HG03060 (cell line): ENCODE measurements at regions not wholly inside any gene's neighbourhood (a gene's known extent, or its start where the extent isn't known, plus 50 kb on each side); places are given as distances from the start of the nearest gene placed in this dataset.

ENCODE experiments used
- ATAC-seq: cut with Tn5 transposase; IDR thresholded peaks from one replicate; pipeline ENCODE4 v1.9.1; 2021; ENCODE audit warnings: low read depth, moderate number of reproducible peaks; ENCODE audit not compliant: unreplicated experiment

DNA sequence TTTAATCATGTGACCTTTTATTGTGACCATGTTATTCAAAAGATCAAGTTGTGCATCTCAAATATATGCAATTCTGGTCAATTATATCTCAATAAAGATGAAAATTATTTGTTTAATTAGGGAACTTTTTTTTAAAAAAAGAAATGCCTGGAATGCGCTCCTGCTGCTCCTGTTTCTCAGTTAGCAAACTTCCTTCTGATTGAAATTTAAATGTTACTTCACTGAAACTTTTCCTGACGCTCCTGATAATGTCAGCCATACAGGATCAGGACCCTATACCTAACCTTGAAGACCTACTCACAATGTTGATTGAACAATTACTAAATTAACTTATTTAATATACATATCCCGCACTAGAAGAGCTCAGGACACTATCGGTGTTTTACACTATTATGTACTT is 190.4 kb downstream of the MACC1 start:
- ATAC-seq = no peak

DNA sequence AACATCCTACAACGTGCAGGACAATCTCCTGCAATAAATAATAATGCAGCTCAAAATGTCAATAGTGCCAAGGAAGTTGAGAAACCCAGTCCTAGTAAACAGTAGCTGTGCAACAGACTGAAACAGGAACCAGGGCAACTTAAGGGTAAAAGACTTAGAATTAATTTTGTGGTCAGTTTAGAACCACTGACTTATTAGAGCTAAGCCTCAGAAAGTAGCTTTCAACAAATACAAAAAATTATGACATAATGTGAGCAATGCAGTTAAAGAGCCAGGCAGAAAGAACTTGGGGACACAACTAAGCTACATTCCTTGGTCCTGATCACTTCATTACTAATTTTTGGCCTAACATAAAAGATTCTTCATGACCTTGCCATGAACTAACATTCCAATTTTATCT is 195.4 kb downstream of the MACC1 start:
- ATAC-seq = peak; percentile 75

DNA sequence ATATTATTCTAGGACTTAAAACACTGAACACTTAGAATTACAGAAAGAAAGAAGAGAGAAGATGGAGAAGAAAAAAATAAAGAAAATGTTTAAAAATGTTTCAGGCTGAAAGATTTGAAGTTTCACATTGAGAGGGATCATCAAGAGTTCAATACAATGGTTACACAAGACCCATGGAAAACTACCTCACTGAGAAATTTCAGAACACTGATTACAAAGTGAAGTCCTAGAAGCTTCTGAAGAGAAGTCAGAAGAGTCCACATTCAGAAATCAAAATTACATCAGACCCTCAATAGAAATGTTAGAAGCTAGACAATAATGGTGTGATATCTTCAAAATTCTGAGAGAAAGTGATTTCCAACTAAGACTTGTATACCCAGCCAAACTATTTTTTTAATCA is 196.1 kb downstream of the MACC1 start:
- ATAC-seq = no peak

DNA sequence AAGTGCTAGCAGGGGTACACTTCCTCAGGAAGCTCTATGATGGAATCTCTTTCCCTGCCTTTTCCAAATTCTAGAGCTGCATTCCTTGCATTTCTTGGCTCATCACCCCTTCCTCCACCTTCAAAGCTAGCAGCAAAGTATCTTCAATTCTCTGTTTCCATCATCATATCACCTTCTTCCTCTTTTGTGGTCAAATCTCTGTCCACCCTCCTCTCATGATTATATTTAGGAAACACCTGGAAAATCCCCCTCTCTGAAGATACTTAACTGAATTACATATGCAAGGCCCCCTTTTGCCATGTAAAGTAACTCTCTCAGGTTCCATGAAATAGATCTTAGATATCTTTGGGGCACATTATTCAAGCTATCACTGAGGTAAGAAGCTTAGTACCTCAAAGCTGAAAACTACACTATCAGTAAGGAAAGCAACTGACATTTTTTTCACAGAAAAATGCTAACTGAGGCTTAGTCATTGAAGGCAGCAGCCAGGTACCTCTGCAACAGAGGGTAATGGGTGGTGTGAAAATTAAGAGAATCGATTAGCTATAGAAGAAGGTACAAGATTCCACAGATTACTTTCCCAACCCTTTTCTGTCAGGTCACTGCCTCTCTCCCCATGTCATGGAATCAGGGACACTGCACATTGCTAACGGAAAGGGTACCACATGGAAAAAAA is 197.3 kb downstream of the MACC1 start:
- peak; percentile 68 for ATAC-seq

DNA sequence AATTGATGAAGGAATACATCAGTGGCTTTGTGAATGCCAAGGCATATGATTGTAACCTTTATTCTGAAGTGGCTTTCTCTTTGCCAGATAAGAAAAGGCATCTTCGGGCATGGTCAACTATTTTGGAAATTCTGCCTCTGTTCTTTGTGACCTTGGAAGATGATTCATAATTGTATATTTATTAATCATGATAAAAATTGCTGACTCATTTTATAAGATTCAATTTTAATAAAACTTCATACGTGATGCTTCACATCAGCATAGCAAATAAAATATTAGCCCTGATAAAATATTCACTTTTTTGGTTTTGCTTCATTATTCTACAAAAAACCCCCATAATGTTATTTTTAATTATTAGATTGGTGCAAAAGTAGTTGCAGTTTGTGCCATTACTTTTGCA is 200.5 kb downstream of the MACC1 start:
- ATAC-seq = no peak

DNA sequence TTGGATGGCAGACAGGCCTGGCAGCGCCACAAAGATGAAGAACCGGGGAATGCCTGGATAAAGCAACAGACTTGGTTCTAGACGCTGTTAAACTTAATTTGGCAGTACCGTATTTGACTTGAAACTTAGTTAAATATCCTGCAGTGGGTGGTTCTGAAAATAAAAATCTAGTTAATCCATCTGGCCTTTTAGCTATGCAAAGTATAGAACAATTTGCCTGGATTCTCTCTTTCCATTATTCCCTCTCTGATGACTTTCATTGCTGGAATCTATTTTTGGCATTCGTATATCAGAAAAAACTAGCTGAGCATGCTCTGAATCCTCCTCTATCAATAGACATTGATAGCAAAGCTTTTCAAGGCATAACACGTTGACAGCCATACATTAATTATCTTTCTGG is 203.6 kb downstream of the MACC1 start:
- no peak for ATAC-seq

DNA sequence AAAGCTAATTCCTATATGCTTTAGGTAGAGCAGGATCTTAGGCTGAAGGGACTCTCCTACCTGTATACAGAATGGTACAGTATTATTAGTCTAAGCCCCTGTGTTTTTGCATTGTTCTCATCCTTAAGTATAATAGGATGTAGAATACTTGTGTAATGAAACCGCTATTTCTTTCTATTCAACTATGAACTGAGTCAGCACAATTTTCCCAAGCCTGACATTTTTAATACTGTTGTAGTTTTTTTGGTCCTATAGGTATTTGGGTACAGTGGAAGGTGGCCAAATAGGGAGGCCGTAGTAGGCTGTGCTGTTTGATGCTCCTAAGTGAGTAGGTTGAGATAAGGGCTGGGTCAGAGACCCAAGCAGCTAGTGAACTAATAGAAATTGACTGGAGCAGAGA is 205.1 kb downstream of the MACC1 start:
- ATAC-seq = no peak

DNA sequence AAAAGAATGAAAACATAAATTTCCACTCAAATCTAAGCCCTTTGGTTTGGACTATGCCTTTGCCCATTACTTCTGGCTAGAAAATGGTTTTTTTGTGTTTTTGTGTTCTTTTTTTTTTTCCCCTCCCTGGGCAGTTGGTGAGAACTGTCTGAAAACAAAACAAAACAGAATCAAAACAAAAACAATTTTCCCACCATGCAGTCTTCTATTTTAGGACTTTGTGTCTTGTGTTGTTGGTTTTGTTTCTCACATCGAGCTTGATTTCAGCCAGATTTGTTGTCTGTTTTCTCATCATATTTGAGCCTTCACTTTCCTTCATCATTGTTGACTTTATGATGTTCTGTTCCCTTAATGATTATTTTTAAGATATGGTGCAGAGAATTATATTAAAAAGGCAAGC is 206.3 kb downstream of the MACC1 start:
- ATAC-seq = no peak

DNA sequence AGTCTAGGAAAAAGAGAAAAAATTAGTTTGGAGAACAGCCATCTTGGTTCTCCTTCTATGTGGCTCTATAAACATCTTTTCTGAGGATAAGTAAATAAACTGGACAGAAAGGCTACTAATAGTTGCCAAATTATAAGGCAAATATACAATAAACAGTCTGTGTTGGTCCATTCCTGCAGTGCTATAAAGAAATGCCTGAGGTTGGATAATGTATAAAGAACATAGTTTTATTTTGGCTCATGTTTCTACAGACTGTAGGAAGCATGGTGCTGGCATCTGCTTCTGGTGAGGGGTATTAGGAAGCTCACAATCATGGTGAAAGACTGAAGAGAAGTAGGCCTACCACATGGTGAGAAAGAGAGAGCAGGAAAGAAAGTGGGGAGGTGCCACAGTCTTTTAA is 209.7 kb downstream of the MACC1 start:
- no peak for ATAC-seq

DNA sequence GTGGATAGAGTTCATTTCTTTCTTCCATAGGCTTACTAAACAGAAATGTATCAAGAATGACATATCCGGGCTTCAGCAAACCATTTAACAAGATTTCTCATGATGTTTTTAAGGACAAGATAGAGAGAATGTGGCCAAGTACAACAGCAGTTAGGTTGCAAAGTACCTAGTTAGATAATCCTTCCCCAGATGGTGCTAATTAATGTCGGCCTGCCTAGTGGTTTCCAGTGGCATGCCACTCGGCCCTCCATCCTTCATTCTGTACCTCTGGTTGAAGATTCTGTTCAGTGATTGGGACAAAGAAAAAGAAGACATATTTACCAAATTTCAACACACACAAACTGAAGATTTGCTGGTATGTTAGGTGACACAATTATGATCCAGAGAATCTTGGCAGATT is 212.1 kb downstream of the MACC1 start:
- no peak for ATAC-seq

DNA sequence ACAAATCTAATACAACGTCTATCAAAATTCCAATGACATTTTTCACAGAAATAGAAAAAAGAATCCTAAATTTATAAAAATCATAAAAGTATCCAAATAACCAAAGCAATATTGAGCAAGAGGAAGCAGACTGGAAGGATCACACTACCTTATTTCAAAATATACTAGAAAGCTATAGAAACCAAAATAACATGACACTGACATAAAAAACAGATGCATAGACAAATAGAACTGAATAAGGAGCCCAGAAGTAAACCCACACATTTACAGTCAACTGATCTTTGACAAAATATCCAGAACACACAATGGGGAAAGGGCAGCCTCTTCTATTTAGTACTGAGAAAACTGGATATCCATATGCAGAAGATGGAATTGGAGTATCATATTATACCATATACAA is 217.5 kb downstream of the MACC1 start:
- no peak for ATAC-seq

DNA sequence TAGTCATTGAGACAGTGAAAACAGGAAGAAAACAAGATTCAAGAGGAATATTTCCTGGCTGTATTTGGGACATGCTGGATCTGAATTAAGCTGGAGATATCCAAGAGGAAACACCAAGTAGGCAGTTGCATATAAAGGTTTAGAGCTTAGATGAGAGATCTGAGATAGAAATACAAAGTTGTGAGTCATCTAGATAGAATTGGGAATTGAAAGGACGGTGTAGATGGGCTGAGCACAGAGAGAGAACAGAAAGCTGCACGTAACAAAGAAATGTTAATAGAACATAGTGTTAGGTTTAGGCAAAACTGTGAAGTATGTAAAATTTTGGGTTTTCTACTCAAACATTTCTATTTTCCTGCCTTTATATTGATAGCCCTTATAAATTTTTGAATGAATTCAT is 218.5 kb upstream of the TMEM196 start:
- no peak for ATAC-seq

DNA sequence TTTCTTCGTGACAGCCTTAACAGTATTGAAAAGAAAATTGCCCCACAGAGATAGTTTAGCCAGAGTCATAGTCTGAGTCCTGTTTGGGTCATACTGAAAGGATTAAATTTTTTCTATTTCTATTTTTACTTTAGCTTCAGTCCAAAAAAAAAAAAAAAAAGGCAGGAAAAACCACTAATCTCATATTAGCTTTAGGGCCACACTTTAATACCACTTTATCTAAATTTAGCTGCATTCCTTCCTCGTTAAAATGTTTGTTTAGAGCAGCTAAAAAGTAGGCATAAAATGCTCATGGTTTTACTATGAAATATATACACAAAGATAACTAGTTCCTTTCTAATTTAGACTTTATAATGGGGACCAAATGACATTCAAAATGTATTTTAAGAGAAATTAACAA is 216.5 kb upstream of the TMEM196 start:
- ATAC-seq = no peak

DNA sequence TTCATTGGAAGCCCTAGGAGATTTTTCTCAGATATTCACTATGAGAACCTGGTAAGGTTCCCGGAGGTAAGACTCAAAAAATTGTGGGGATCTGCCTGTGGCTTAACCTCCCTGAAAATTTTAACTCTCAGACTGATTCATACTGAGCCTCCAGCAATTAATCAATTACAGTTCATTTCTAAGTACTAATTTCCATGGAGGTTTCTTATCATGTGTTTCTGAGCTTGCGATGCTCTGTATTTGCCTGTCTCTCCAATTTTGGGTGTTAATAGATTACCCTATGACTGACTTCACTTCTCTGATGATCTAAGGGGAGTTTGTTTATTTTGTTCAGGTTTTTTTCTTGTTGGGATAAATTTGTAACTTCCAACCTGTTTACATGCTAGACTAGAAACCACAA is 215.4 kb upstream of the TMEM196 start:
- ATAC-seq = no peak

DNA sequence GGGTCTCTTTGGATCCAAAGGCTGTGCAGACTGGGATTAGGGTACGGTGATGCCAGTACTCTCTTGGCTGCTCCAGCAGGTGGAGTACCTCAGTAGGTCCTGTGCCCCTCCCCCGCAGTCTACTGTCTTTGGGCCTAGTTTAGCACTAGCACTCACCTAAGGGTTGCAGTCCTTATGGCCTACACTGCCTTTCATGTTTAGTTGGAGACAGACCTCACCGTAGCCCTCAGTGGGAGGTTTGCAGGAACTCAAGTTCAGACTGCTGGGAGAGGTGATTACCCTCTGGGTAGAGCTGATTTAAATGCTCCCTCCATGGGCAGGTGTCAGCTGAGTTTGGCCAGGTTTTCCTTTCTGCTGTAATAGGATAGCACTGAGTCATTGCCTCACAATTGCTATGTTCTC is 210.8 kb upstream of the TMEM196 start:
- ATAC-seq = no peak

DNA sequence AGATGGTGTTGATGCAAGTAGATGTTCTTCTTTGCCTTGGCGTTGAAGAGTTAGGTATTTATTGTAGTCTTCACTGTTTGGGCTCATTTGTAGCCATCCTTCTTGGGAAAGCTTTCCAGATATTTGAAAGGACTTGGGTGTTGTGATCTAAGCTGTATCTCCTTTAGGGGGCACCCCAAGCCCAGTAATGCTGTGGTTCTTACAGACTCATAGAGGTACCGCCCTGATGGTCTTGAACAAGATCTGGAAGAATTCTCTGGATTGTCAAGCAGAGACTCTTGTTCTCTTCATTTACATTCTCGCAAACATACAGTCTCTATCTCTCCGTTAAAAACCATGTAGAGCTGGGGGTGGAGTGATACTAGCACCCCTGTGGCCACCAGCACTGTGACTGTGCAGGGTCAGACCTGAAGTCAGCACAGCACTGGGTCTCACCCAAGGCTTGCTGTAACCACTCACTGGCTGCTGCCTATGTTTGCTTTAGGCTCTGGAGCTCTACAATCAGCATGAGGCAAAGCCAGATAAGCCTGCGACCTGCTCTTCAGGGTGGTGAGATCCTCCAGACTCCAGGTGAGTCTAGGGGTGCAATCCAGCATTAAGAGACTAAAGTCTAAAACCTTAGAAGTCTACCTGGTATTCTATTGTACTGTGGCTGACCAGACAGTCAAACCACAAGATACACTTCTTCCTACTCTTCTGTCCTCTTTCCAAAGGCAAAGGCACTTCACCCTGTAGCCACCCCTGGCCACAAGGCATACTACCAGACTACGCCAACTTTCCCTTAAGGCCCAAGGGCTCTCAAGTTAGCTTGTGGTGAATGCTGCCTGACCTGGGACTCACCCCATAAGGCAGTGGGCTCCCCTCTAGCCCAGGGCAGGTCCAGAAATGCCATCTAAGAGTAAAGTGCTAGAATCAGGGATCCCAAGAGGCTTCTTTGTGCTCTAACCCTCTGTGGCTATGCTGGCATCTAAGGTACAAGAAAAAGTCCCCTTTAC is 209.7 kb upstream of the TMEM196 start:
- no peak for ATAC-seq

DNA sequence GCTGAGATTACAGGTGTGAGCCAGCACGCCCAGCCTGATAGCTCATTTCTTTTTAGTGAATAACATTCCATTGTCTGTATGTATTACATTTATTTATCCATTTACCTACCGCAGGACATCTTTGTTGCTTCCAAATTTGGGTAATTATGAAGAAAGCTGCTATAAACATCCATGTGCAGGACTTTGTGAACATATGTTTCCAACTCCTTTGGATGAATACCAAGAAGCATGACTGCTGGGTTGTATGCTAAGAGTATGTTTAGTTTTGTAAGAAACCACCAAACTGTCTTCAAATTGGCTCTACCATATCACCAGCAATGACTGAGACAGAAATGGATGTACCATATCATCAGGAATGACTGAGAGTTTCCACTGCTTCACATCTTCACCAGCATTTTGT is 200.2 kb upstream of the TMEM196 start:
- ATAC-seq = no peak

DNA sequence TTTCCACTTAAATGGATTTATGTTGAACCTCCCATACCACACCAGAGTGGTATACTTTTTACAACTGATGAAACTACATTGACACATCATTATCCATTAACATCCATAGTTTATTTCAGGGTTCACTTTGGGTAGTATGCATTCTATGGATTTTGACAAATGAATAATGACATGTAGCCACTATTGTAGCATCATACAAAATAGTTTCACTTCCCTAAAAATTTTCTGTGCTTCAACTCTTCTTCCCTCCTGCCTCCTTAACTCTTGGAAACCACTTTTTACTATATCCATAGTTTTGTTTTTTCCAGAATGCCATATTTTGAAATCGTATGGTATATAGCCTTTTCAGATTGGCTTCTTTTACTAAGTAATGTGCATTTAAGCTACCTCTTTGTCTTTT is 199.5 kb upstream of the TMEM196 start:
- no peak for ATAC-seq

DNA sequence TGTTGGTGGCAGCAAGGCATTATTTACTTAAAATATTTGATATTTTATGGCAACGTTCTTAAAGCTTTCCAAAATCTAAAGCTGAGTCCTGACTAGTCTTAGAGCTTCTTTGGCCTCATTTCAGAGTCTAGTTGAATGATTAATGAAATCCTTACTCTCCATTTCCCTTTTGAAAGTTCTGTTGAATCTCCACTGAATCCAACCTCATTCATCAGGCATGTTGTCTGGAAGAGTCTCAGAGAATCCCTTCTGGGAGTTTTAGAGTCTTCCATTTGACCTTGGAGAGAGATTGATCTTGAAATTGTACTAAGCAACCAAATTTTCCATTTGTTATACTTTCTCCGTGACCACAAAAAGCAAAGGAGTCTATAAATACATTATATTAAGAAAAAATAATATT is 198.5 kb upstream of the TMEM196 start:
- no peak for ATAC-seq

DNA sequence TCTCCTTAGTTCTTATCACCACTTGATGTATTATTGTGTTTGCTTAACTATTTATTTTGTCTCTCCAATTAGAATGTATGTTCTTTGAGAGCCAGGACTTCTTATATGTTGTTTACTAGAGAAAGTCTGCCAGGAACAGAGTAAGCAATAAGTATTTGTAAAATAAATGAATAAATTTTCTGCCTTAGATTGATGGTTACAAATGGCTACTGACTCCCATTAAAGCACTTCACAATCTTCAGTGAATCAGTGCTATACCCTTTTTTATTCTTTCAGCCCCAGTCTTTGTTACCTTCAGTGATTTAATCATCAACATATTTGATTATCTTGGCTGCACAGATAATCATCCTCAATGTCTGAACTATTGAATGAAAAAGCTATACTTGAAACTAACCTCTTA is 197.1 kb upstream of the TMEM196 start:
- ATAC-seq = no peak

DNA sequence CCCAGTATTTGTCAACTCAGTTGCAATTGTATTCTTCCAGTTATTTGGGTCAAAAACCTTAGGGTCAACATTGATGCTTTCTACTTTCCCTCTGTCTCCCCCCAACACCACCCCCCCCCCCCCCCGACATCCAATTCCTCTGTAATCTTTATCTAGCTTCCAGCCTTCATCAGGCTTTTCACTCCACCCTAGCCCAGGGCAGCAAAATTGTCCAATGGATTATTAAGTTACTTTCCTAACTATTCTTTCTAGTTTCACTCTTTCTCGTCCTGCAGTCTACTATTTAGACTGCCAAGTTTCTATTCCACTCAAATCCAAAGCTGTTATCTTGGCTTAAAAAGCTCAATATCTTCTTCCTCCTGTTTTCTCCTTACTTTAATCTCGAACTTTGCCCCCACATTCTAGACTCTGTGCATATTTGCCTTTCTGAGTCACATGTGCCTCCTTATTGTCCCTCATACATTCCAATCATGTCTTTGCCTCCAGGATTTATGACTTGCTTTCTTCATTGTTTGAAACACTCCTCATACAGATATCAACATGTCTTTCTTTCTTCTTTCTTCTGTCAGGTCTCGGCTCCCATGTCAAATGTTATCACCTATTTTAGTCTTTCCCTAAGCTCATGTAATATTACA is 196.6 kb upstream of the TMEM196 start:
- ATAC-seq = no peak

DNA sequence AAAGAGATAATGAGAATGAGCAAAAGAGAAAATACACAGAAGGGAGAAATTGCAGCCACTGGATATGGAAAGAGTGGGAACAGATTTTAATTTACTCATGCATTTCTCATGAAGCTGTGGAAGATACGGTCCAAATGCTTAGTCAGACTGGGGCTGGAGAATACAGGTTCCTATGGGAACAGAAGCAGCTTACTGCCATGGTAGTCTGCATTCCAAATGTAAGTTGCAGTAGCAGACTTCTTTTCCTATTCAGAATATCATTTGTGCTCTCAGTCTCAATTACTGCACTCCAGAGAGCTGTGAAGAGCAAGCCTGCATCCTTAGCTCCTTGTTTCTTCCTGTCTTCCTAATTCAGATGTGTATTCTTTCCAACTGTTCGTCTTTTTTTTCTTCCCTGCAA is 190.8 kb upstream of the TMEM196 start:
- ATAC-seq = no peak
